Sciatic nerve (tissue), 2 donors: ENCODE measurements at regions not wholly inside any gene's neighbourhood (a gene's known extent, or its start where the extent isn't known, plus 50 kb on each side); places are given as distances from the start of the nearest gene placed in this dataset.

Experiments used
- ATAC-seq: fragments of 200-7000 bp; cut with Tn5 transposase; one replicate; pipeline ENCODE4 v1.9.1; 2020; ENCODE audit warnings: mild to moderate bottlenecking, moderate library complexity
- DNase-seq: peaks from one replicate; pipeline ENCODE4 v3.0.0-alpha.2; 2020; ENCODE audit warnings: low spot score
- intact Hi-C: fragments of 100-400 bp; cut with DNase I; formaldehyde crosslinking; loops from one replicate; pipeline ENCODE4 v1.14.2; 2022
- donor health status: DM: no; HTN: no; CAD: no.
- donor health status: DM: no; HTN: no; CAD: no.

- intact Hi-C loops = no loop called here
- no peak for ATAC-seq
- no peak for DNase-seq
Observed at GRCh38 chr9:2939368-2939767, 95.5 kb upstream of the PUM3 start.

- DNase-seq (no peak), ATAC-seq (no peak)
- intact Hi-C loops = no loop called here
Observed at GRCh38 chr9:2936221-2936620, 92.3 kb upstream of the PUM3 start.

- no peak for ATAC-seq
- no peak for DNase-seq
- intact Hi-C loops = no loop called here
Observed at GRCh38 chr9:2934883-2935282, 91.0 kb upstream of the PUM3 start.

- ATAC-seq (peak; percentile 14), DNase-seq (no peak)
- intact Hi-C loops = no loop called here
Observed at GRCh38 chr9:2934241-2934650, 90.4 kb upstream of the PUM3 start.

GRCh38 chr9:2933165-2934095, 89.5 kb upstream of the PUM3 start:
- intact Hi-C loops = no loop called here
- ATAC-seq (peak; percentile 26), DNase-seq (no peak)

GRCh38 chr9:2928411-2928810, 84.5 kb upstream of the PUM3 start:
- no peak for DNase-seq
- ATAC-seq = no peak
- intact Hi-C loops = no loop called here

GRCh38 chr9:2925016-2925415, 81.1 kb upstream of the PUM3 start:
- ATAC-seq (no peak), DNase-seq (no peak)
- intact Hi-C loops = no loop called here

GRCh38 chr9:2924380-2924768, 80.5 kb upstream of the PUM3 start:
- DNase-seq = no peak
- no peak for ATAC-seq
- intact Hi-C loops = loop anchor here (1.0 kb wide), 1 partner anchor 72 kb away; no protein-coding TSS in a partner anchor

GRCh38 chr9:2923766-2924379, 80.0 kb upstream of the PUM3 start:
- intact Hi-C loops = loop anchor here (1.0 kb wide), 1 partner anchor 72 kb away; no protein-coding TSS in a partner anchor
- ATAC-seq = no peak
- no peak for DNase-seq

GRCh38 chr9:2919347-2919746, 75.5 kb upstream of the PUM3 start:
- intact Hi-C loops = no loop called here
- DNase-seq (no peak), ATAC-seq (peak; percentile 50)

GRCh38 chr9:2916382-2916985, 72.6 kb upstream of the PUM3 start:
- DNase-seq = no peak
- ATAC-seq = no peak
- intact Hi-C loops = no loop called here

GRCh38 chr9:2913026-2913425, 69.1 kb upstream of the PUM3 start:
- intact Hi-C loops = no loop called here
- ATAC-seq = no peak
- DNase-seq = no peak

- intact Hi-C loops = no loop called here
- no peak for ATAC-seq
Observed at GRCh38 chr9:2907411-2907810, 63.5 kb upstream of the PUM3 start.

GRCh38 chr9:2904242-2904930, 60.5 kb upstream of the PUM3 start:
- intact Hi-C loops = no loop called here
- no peak for ATAC-seq

More at GRCh38 chr9:2907411-2907810, 63.5 kb upstream of the PUM3 start:
- no peak for DNase-seq

More at GRCh38 chr9:2904242-2904930, 60.5 kb upstream of the PUM3 start:
- DNase-seq = no peak
